Neural progenitor cell (in vitro differentiated cells): ENCODE measurements at regions not wholly inside any gene's neighbourhood (a gene's known extent, or its start where the extent isn't known, plus 50 kb on each side); places are given as distances from the start of the nearest gene placed in this dataset.

Experiments used
- CTCF ChIP-seq: fragments of 200-600 bp; sonication (generic); IDR thresholded peaks from 2 replicates; pipeline ENCODE4 v1.5.1; 2017; ENCODE audit warnings: antibody characterized with exemption, mild to moderate bottlenecking
- EZH2phosphoT487 ChIP-seq: fragments of 200-600 bp; sonication (generic); IDR thresholded peaks from 2 replicates; pipeline ENCODE4 v1.6.1; 2017; ENCODE audit warnings: antibody characterized with exemption

GRCh38 chr20:7691647-7692269, 248.5 kb downstream of the HAO1 start:
- no peak for TF ChIP-seq CTCF
- no peak for TF ChIP-seq EZH2phosphoT487
